HFFc6 (cell line): ENCODE measurements at regions not wholly inside any gene's neighbourhood (a gene's known extent, or its start where the extent isn't known, plus 50 kb on each side); places are given as distances from the start of the nearest gene placed in this dataset.

Experiments used
- DNase-seq: peaks from one replicate; pipeline ENCODE4 v3.0.0-alpha.2; 2018
- H3K27ac Mint-ChIP-seq: 2 replicates; pipeline ENCODE4 v1.8.0; 2020; ENCODE audit warnings: mild to moderate bottlenecking, mixed read lengths
- H3K27me3 Mint-ChIP-seq: 2 replicates; pipeline ENCODE4 v1.8.0; 2021; ENCODE audit warnings: mild to moderate bottlenecking, moderate library complexity, mixed read lengths; ENCODE audit not compliant: insufficient read depth
- H3K36me3 Mint-ChIP-seq: 2 replicates; pipeline ENCODE4 v1.8.0; 2021; ENCODE audit warnings: low read depth, mixed read lengths
- H3K4me1 Mint-ChIP-seq: 2 replicates; pipeline ENCODE4 v1.8.0; 2020; ENCODE audit warnings: low read depth, mixed read lengths
- H3K4me3 Mint-ChIP-seq: 2 replicates; pipeline ENCODE4 v1.8.0; 2020; ENCODE audit warnings: mild to moderate bottlenecking, moderate library complexity, mixed read lengths
- H3K9me3 Mint-ChIP-seq: 2 replicates; pipeline ENCODE4 v1.8.0; 2020; ENCODE audit warnings: mild to moderate bottlenecking, mixed read lengths
- CTCF ChIP-seq: fragments of 200-600 bp; sonication (generic); IDR thresholded peaks from 2 replicates; pipeline ENCODE4 v1.5.0; 2021; ENCODE audit warnings: antibody characterized with exemption, mild to moderate bottlenecking

- Mint-ChIP-seq H3K36me3 (peaks cover 5% of the 10 kb centered on the region; the same call in 1 of the 2 replicates), H3K27ac (no peak overlapping the region), H3K4me3 (no peak overlapping the region), H3K27me3 (peaks cover 2% of the 10 kb centered on the region; the same call in 1 of the 2 replicates), H3K4me1 (no peaks in the 10 kb centered on the region), H3K9me3 (peaks cover 43% of the 10 kb centered on the region)
- TF ChIP-seq CTCF, result no peak
- no peak for DNase-seq
These were observed 60.7 kb upstream of the OPCML start for GRCh38 chr11:133593036-133593435.

GRCh38 chr11:133586903-133587517, 54.7 kb upstream of the OPCML start:
- no peak overlapping the region for H3K4me3 Mint-ChIP-seq
- no peak overlapping the region for H3K27ac Mint-ChIP-seq
- no peaks in the 10 kb centered on the region for H3K4me1 Mint-ChIP-seq
- H3K27me3 Mint-ChIP-seq, result no peaks in the 10 kb centered on the region
- no peak for TF ChIP-seq CTCF
- peaks cover 43% of the 10 kb centered on the region for H3K9me3 Mint-ChIP-seq
- DNase-seq, result no peak
- H3K36me3 Mint-ChIP-seq, result no peaks in the 10 kb centered on the region

- no peak for DNase-seq
- H3K27me3 Mint-ChIP-seq, result peaks cover 3% of the 10 kb centered on the region; the same call in 1 of the 2 replicates
- H3K36me3 Mint-ChIP-seq, result no peaks in the 10 kb centered on the region; the same call in 1 of the 2 replicates
- no peak for TF ChIP-seq CTCF
- no peak overlapping the region for H3K4me3 Mint-ChIP-seq
- H3K9me3 Mint-ChIP-seq, result peaks cover 57% of the 10 kb centered on the region
- no peaks in the 10 kb centered on the region for H3K4me1 Mint-ChIP-seq
- no peak overlapping the region for H3K27ac Mint-ChIP-seq
These were observed 50.4 kb upstream of the OPCML start for GRCh38 chr11:133582750-133583149.

GRCh38 chr11:133582326-133582725, 50.0 kb upstream of the OPCML start:
- H3K36me3 Mint-ChIP-seq, result no peaks in the 10 kb centered on the region; the same call in 1 of the 2 replicates
- no peak overlapping the region for H3K4me3 Mint-ChIP-seq
- no peak overlapping the region for H3K27ac Mint-ChIP-seq
- no peak for DNase-seq
- no peak for TF ChIP-seq CTCF
- H3K4me1 Mint-ChIP-seq, result no peaks in the 10 kb centered on the region
- H3K27me3 Mint-ChIP-seq, result peaks cover 3% of the 10 kb centered on the region; the same call in 1 of the 2 replicates
- peaks cover 59% of the 10 kb centered on the region for H3K9me3 Mint-ChIP-seq
